Esophagus squamous epithelium (tissue), 4 donors: ENCODE measurements at regions not wholly inside any gene's neighbourhood (a gene's known extent, or its start where the extent isn't known, plus 50 kb on each side); places are given as distances from the start of the nearest gene placed in this dataset.

Experiments used
- POLR2A ChIP-seq, 4 donors: fragments of 450-650 bp; IDR thresholded peaks; one replicate each; pipeline ENCODE4 v1.6.1; 2017; ENCODE audit warnings: antibody characterized with exemption in 4 of 4, mild to moderate bottlenecking in 4 of 4, moderate library complexity in 3 of 4
- TF ChIP-seq, protein P1 (sequence below), 6 experiments: fragments of 450-650 bp in 4 of 6; fragments of 200-600 bp in 2 of 6; sonication (generic) in 2 of 6; IDR thresholded peaks; one replicate each; pipeline ENCODE4 v1.5.1; 2016 to 2019; ENCODE audit warnings: antibody characterized with exemption in 6 of 6, mild to moderate bottlenecking in 4 of 6, moderate library complexity in 4 of 6

DNA sequence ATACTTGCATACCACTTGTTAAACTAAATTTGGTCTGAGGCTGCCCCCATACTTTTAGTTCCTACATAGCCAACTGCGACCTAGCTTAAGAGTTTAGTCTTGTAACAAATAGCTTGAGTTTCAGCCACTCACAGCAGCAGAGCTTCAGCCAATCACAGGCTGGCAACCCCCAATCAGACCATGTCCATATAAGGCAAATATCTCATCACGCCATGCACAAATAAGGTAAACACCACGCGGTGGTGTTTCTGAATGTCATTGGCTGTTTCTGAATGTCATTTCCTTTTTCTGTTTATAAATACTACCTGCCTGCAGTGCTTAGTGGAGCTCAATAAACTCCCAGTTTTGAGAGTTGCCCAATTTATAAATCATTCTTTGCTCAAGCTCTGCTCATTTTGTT, 143.1 kb upstream of the MAD2L1 start:
- TF ChIP-seq, protein P1, sequence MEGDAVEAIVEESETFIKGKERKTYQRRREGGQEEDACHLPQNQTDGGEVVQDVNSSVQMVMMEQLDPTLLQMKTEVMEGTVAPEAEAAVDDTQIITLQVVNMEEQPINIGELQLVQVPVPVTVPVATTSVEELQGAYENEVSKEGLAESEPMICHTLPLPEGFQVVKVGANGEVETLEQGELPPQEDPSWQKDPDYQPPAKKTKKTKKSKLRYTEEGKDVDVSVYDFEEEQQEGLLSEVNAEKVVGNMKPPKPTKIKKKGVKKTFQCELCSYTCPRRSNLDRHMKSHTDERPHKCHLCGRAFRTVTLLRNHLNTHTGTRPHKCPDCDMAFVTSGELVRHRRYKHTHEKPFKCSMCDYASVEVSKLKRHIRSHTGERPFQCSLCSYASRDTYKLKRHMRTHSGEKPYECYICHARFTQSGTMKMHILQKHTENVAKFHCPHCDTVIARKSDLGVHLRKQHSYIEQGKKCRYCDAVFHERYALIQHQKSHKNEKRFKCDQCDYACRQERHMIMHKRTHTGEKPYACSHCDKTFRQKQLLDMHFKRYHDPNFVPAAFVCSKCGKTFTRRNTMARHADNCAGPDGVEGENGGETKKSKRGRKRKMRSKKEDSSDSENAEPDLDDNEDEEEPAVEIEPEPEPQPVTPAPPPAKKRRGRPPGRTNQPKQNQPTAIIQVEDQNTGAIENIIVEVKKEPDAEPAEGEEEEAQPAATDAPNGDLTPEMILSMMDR (IDR thresholded peaks at IDR 0.05), result no peak
- no peak for TF ChIP-seq POLR2A (IDR thresholded peaks at IDR 0.05)
